ENCODE measurements at regions not wholly inside any gene's neighbourhood (a gene's known extent, or its start where the extent isn't known, plus 50 kb on each side); places are given as distances from the start of the nearest gene placed in this dataset.

DNA sequence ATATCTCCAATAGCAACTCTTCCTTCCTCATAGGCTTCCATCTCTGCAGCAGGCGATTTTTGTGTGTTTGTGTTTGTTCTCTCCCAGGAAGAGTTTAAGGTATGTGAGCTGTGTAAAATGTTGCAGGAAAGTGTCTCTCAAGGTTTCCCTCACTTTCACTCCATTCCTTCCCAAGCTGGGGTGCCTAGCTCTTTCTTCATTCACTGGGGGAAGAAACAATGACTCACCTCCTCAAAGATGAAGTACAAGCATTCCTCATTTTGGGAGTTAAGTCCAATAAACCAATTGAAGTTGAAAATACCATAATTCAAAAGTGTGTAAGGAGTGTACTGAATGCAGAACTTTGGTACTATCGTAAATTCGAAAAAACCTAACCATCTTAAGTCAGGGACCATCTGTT is 422.7 kb upstream of the CFAP20DC start:
- no peak for TF ChIP-seq CTCF (IDR thresholded peaks at IDR 0.05; ENCODE audit: poor library complexity, severe bottlenecking)
- TF ChIP-seq EZH2 (IDR thresholded peaks at IDR 0.05; ENCODE audit: borderline replicate concordance, insufficient read depth, low read length, poor library complexity, severe bottlenecking): no peak
- no peak for TF ChIP-seq TAF1 (IDR thresholded peaks at IDR 0.05; ENCODE audit: low read depth)
- TF ChIP-seq EP300 (conservative IDR thresholded peaks at IDR 0.05; ENCODE audit: poor library complexity, severe bottlenecking): no peak
- no peak for TF ChIP-seq SMC3 (conservative IDR thresholded peaks at IDR 0.05; ENCODE audit: poor library complexity)
- TF ChIP-seq, protein P1, sequence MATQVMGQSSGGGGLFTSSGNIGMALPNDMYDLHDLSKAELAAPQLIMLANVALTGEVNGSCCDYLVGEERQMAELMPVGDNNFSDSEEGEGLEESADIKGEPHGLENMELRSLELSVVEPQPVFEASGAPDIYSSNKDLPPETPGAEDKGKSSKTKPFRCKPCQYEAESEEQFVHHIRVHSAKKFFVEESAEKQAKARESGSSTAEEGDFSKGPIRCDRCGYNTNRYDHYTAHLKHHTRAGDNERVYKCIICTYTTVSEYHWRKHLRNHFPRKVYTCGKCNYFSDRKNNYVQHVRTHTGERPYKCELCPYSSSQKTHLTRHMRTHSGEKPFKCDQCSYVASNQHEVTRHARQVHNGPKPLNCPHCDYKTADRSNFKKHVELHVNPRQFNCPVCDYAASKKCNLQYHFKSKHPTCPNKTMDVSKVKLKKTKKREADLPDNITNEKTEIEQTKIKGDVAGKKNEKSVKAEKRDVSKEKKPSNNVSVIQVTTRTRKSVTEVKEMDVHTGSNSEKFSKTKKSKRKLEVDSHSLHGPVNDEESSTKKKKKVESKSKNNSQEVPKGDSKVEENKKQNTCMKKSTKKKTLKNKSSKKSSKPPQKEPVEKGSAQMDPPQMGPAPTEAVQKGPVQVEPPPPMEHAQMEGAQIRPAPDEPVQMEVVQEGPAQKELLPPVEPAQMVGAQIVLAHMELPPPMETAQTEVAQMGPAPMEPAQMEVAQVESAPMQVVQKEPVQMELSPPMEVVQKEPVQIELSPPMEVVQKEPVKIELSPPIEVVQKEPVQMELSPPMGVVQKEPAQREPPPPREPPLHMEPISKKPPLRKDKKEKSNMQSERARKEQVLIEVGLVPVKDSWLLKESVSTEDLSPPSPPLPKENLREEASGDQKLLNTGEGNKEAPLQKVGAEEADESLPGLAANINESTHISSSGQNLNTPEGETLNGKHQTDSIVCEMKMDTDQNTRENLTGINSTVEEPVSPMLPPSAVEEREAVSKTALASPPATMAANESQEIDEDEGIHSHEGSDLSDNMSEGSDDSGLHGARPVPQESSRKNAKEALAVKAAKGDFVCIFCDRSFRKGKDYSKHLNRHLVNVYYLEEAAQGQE (IDR thresholded peaks at IDR 0.05; ENCODE audit: borderline replicate concordance): no peak
- no peak for TF ChIP-seq POLR2AphosphoS5 (IDR thresholded peaks at IDR 0.05)

Measured in neural cell (in vitro differentiated cells).